Small intestine (tissue), 7 donors: ENCODE measurements at regions not wholly inside any gene's neighbourhood (a gene's known extent, or its start where the extent isn't known, plus 50 kb on each side); places are given as distances from the start of the nearest gene placed in this dataset.

ENCODE experiments used
- DNase-seq, 2 donors: peaks; one replicate each; pipeline versions ENCODE4 v3.0.0 to v3.0.0-alpha.2; 2013
- FAIRE-seq: peaks from 2 replicates; lab custom pipeline; 2012; peaks lifted over from hg19 to GRCh38; lab: Jason Lieb, UNC
- H3K27ac ChIP-seq, 3 donors: one replicate each; pipeline ENCODE4 v1.5.1; 2013; ENCODE audit warnings: low read length in 2 of 3, mild to moderate bottlenecking in 2 of 3, control low read depth in 1 of 3, inconsistent platforms in 1 of 3, low read depth in 1 of 3, moderate library complexity in 1 of 3
- H3K27me3 ChIP-seq, 3 donors: one replicate each; pipeline ENCODE4 v1.6.1; 2013; ENCODE audit warnings: low read length in 3 of 3, inconsistent platforms in 1 of 3; ENCODE audit not compliant: control insufficient read depth in 3 of 3, insufficient read depth in 3 of 3
- H3K36me3 ChIP-seq, 3 donors: one replicate each; pipeline ENCODE4 v1.6.1; 2013; ENCODE audit warnings: low read length in 3 of 3, inconsistent platforms in 1 of 3, low read depth in 1 of 3, mild to moderate bottlenecking in 1 of 3, moderate library complexity in 1 of 3; ENCODE audit not compliant: control insufficient read depth in 3 of 3, insufficient read depth in 2 of 3
- H3K4me1 ChIP-seq, 3 donors: one replicate each; pipeline ENCODE4 v1.6.1; 2013; ENCODE audit warnings: low read length in 2 of 3, inconsistent platforms in 1 of 3, low read depth in 1 of 3, mild to moderate bottlenecking in 1 of 3, moderate library complexity in 1 of 3; ENCODE audit not compliant: control insufficient read depth in 3 of 3, insufficient read depth in 2 of 3
- H3K4me3 ChIP-seq, 3 donors: one replicate each; pipeline ENCODE4 v1.5.1; 2013; ENCODE audit warnings: low read length in 3 of 3, control low read depth in 1 of 3, inconsistent platforms in 1 of 3, low read depth in 1 of 3, mild to moderate bottlenecking in 1 of 3, moderate library complexity in 1 of 3
- H3K9me3 ChIP-seq, 2 donors: one replicate each; pipeline ENCODE4 v1.6.1; 2013; ENCODE audit warnings: low read depth in 1 of 2, low read length in 1 of 2; ENCODE audit not compliant: control insufficient read depth in 2 of 2, insufficient read depth in 1 of 2
- WGBS, 3 donors: extraction: QIAGEN DNeasy Blood & Tissue Kit; methylation state at CpG; one replicate each; pipeline ENCODE4 v1.1.7; 2013; 5-methylcytosine and 5-hydroxymethylcytosine counted together
- donor health status: healthy with polysubstance abuse.
- donor health status: control.
- donor health status: control.
- donor health status: Bipolar disorder and iron deficiency.
- donor health status: healthy.

DNA sequence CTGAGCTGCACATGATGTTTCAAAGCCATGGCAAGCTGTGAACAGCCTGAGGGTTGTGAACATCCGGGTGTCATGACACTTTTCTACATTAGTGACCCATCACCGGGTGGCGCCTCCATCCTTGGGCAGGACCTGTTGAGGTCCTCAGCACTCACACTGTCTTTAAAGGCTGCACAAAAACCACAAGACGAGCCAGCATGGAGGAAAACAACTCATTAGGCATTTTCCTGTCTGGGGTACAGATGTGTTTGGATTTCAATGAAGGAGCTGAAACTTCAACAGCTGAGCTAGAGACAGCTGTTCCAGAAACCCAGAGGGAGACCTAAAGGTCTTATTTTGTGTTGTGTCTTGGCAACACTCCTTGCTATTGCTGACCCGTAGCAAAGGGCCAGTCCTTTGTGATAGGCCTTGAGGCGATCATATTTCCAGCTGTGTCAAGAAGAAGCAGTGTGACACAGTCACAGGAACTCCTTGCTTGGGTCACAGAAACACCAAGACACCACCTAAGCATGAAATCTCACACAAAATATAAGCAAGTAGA is 151.8 kb upstream of the VLDLR start:
- no peaks in the 10 kb centered on the region for H3K27me3 ChIP-seq
- DNase-seq (peak; percentile 5 to 8), FAIRE-seq (no peak)
- H3K9me3 ChIP-seq = peaks cover 0 to 4% of the 10 kb centered on the region in 2 donors
- no peaks in the 10 kb centered on the region for H3K36me3 ChIP-seq
- H3K4me1 ChIP-seq = peaks cover 0 to 10% (median 0%) of the 10 kb centered on the region in 3 donors
- WGBS, 3 donors = 51 to 57% (median 54%) methylated on average over 6 of the region's 6 CpGs
- H3K4me3 ChIP-seq = no peak overlapping the region
- no peak overlapping the region for H3K27ac ChIP-seq

DNA sequence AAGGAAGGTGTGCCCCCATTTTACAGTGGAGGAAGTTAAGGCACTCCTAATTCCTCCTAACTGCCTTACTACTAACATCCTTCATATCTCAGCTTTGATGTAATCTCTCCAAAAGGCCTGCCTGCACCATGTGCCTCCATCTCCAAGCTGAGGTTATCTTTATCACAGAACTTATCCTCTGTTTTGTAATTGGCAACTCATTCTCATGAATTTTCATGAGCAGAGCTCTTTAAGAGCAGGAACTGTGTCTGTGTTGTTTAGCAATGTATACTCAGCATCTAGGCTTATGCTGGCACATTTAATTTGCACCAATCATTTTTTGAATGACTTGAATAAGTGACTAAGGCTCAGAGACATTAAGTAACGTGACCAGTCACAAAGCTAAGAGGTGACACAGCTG is 147.9 kb upstream of the VLDLR start:
- FAIRE-seq (no peak), DNase-seq (no peak)
- WGBS, 3 donors = 49 to 69% (median 57%) methylated on average over 1 of the region's 1 CpG
- H3K4me1 ChIP-seq = no peaks in the 10 kb centered on the region
- no peaks in the 10 kb centered on the region for H3K27me3 ChIP-seq
- no peaks in the 10 kb centered on the region for H3K9me3 ChIP-seq
- no peak overlapping the region for H3K27ac ChIP-seq
- no peaks in the 10 kb centered on the region for H3K36me3 ChIP-seq
- H3K4me3 ChIP-seq = no peak overlapping the region

DNA sequence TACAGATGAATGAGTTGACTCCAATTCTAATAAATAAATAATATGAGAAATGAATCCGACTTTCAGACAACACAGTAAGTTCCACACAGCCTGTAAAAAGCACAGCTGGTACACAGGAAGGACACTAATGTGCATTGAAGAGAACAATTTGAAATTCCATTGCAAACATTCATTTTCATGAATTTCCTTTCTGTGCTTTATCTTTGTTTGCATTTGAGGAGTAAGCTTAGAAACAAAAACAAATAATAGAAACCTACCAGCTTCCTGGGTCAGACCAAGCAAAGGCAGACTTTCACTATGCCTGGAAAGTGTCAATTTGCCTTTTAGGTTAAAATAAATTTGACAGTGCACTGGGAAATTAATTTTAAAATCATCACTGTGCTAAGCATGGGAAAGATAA is 143.8 kb upstream of the VLDLR start:
- Histone ChIP-seq H3K27ac (no peak overlapping the region), H3K9me3 (no peaks in the 10 kb centered on the region), H3K4me3 (no peak overlapping the region), H3K4me1 (no peaks in the 10 kb centered on the region), H3K36me3 (no peaks in the 10 kb centered on the region), H3K27me3 (no peaks in the 10 kb centered on the region)
- FAIRE-seq = no peak
- WGBS, 3 donors = 45 to 54% (median 49%) methylated on average over 1 of the region's 1 CpG
- DNase-seq = no peak

DNA sequence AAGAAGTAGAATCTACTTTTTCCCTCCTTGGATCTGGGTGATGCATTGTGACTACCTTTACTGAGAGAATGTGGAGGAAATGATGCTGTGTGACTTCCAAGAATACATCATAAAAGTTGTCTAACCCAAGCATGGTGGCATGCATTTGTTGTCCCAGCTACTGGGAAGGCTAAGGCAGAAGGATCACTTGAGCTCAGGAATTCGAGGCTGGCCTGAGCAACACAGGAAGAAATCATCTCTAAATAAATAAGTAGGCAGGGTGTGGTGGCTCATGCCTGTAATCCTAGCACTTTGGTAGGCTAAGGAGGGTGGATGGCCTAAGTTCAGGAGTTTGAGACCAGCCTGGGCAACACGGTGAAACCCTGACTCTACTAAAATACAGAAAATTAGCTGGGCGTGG is 143.2 kb upstream of the VLDLR start:
- no peaks in the 10 kb centered on the region for H3K27me3 ChIP-seq
- H3K27ac ChIP-seq = no peak overlapping the region
- DNase-seq (no peak), FAIRE-seq (no peak)
- WGBS, 3 donors = 63 to 76% (median 65%) methylated on average over 3 of the region's 3 CpGs
- no peaks in the 10 kb centered on the region for H3K9me3 ChIP-seq
- no peaks in the 10 kb centered on the region for H3K4me1 ChIP-seq
- no peaks in the 10 kb centered on the region for H3K36me3 ChIP-seq
- no peak overlapping the region for H3K4me3 ChIP-seq

DNA sequence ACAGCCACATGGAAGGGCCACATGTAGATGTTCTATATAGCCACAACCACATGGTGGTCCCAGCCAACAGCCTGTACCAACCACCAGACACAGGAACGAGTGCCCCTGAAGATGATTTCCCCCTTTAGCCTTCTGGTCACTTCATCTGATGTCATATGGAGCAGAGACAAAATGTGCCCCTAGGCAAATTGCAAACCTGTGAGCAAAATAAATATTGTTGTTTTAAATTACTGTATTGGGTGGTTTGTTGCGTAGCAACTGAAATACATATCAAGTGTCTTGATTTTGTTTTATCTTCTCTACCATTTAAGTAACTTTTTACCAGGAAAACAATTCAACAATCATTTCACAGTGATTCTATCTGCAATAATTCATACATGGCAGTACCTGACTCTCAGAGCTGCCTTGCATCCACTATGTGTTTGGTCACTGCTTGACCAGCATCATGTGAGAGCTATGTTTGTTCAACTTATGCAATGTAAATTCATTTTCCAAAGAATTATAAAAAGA is 142.5 kb upstream of the VLDLR start:
- no peaks in the 10 kb centered on the region for H3K27me3 ChIP-seq
- 77 to 85% (median 80%) methylated on average over 2 of the region's 2 CpGs for WGBS, 3 donors
- H3K4me1 ChIP-seq = no peaks in the 10 kb centered on the region
- no peaks in the 10 kb centered on the region for H3K9me3 ChIP-seq
- no peak for DNase-seq
- no peak for FAIRE-seq
- H3K27ac ChIP-seq = no peak overlapping the region
- H3K4me3 ChIP-seq = no peak overlapping the region
- H3K36me3 ChIP-seq = no peaks in the 10 kb centered on the region

DNA sequence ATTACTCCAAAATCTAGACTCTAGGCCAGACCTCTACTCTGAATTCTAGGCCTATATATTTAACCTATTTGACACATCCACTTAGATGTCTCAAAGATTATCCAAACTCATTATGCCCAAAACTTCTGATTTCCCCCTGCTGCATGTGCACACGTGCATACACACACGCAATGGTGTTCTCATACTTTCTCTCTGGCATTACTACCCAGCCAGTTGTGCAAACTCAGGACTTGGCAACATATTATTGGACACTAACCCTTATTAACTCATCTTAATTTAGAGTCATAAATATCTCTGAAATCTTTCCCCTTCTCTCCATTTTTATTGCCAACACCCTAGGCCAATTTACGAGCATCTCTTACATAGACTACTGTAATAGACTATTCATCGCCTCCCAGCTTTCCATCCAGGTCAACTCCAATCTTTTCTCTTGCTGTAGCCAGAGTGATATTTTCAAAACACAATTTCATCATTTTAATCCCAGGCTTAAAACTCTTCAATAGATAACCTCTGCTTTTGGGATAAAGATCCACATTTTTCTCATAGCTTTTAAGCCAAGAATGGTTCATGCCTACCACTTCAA is 141.2 kb upstream of the VLDLR start:
- 83 to 93% (median 87%) methylated on average over 4 of the region's 4 CpGs for WGBS, 3 donors

DNA sequence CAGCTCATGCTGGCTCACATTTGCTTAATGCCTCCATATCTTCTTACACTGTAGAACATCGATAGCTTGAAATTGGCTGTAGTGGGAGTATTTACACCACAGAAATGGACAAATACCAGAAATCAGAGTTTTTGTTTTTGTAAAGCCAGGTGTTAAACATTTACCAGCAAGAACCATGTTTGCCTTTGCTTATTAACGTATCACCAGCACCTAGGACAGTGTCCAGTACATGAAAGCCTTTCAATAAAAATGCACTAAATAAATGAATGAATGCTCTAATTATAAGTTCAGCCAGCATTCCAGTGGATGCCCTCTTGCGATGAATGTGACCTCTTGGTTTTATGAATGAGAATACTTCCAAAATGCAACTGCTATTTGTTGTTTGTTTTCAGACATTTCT is 140.4 kb upstream of the VLDLR start:
- Histone ChIP-seq H3K27me3 (no peaks in the 10 kb centered on the region), H3K4me3 (no peak overlapping the region), H3K36me3 (no peaks in the 10 kb centered on the region), H3K4me1 (no peaks in the 10 kb centered on the region), H3K27ac (no peak overlapping the region), H3K9me3 (no peaks in the 10 kb centered on the region)
- 73 to 77% (median 75%) methylated on average over 3 of the region's 3 CpGs for WGBS, 3 donors
- DNase-seq = no peak
- FAIRE-seq = no peak

More for the DNA sequence above, 141.2 kb upstream of the VLDLR start:
- Histone ChIP-seq H3K27ac (no peak overlapping the region), H3K9me3 (no peaks in the 10 kb centered on the region), H3K27me3 (no peaks in the 10 kb centered on the region), H3K4me3 (no peak overlapping the region), H3K36me3 (no peaks in the 10 kb centered on the region), H3K4me1 (no peaks in the 10 kb centered on the region)
- DNase-seq (no peak), FAIRE-seq (no peak)

DNA sequence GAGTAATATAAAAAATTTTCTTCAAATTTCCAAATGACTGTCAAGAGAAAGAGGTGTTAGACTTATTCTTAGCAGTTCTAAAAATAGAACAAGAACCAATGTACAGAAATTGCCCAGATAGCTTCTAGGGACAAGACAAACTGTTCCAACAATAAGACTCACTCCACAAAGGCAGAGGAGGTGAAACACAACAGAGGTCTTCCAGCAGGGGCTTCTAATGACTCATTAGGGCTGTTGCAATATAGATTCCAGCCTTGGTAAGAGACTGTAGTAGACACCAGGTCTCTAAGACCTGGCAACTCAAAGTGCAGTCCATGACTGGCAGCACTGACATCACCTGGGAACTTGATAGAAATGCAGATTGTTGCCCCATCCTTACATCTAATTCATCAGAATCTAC is 134.6 kb upstream of the VLDLR start:
- Histone ChIP-seq H3K4me3 (no peak overlapping the region), H3K4me1 (no peaks in the 10 kb centered on the region), H3K9me3 (no peaks in the 10 kb centered on the region), H3K27me3 (no peaks in the 10 kb centered on the region), H3K36me3 (no peaks in the 10 kb centered on the region), H3K27ac (no peak overlapping the region)
- FAIRE-seq = no peak
- no peak for DNase-seq

DNA sequence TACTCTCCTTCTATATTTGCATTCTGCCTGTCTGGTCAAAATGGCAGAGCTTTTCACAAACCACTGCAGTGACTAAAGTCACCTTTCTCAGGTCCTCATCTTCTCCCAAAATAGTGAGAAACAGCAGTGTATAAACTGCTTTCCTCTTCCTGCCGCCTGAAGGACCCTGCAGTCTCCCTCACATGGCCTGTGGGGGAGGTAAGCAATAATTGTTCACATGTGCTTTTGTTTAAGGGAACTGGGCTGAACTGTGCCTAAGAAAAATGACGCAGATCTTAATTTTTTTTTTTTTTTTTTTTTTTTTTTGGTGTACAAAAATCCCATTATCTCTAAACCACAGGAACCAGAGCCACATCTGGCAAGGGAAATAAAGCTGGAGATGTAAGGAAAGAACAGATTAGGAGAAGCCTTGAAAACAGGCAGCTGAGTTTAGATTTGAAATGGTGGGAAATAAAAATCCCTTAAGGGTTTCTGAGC is 131.7 kb upstream of the VLDLR start:
- Histone ChIP-seq H3K4me1 (no peaks in the 10 kb centered on the region), H3K9me3 (no peaks in the 10 kb centered on the region), H3K27me3 (no peaks in the 10 kb centered on the region), H3K4me3 (no peak overlapping the region), H3K27ac (no peak overlapping the region), H3K36me3 (no peaks in the 10 kb centered on the region)
- 64 to 73% (median 65%) methylated on average over 2 of the region's 2 CpGs for WGBS, 3 donors
- DNase-seq (no peak), FAIRE-seq (no peak)
